NCI-H2171 treated with DMSO at 0.1 percent for 48 hours (cell line): ENCODE measurements at regions not wholly inside any gene's neighbourhood (a gene's known extent, or its start where the extent isn't known, plus 50 kb on each side); places are given as distances from the start of the nearest gene placed in this dataset.

ENCODE experiments used
- DNase-seq: peaks from one replicate; lab custom pipeline; 2025; lab: John Stamatoyannopoulos, UW

- no peak for DNase-seq
These were observed 64.0 kb upstream of the EPHA3 start for GRCh38 chr3:89043406-89043932.

DNA sequence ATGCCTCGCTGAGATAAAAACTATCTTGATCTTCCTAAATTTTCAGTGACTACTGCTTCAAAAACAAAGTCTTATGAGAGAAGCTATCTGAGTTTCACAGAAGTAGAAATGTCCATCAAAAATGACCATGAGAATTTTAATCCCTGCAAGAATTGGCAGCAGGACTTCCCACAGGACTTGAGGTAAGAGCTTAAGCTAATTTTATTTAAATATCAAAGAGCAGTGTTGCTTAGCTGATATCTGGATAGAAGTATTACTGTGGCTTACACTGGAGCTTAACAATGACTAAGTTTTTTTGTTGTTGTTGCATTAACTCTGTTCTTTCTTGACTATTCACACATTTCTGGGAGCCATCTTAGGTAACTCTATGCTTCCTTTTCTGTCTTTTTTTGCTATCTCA, 60.8 kb upstream of the EPHA3 start:
- DNase-seq: no peak

- no peak for DNase-seq
These were observed 58.3 kb upstream of the EPHA3 start for GRCh38 chr3:89049119-89049518.

- DNase-seq: no peak
These were observed 55.0 kb upstream of the EPHA3 start for GRCh38 chr3:89052386-89052785.

DNA sequence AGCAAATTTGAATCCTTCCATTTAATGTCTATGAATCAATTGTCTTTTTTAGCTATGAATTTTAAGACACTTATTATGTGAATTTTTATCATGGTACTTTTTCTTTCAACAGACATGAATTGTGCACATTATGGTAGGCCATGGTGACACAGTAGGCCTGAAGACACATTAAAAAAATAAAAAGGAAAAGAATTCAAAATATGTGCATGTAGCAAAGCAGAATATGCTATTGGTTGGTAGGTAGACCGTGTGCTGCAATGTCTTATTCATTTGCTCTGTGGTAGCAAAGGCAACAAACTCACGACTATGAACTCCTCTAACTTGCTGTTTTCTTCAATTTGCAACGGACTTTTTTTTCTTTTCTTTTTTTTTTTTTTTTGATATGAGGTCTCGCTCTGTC, 50.0 kb upstream of the EPHA3 start:
- DNase-seq: no peak
